B cell (primary cell): ENCODE measurements at regions not wholly inside any gene's neighbourhood (a gene's known extent, or its start where the extent isn't known, plus 50 kb on each side); places are given as distances from the start of the nearest gene placed in this dataset.
A peak's percentile ranks its signal among the peaks of the same experiment; 100 is the strongest.

Source experiments
- ATAC-seq: fragments of 200-7000 bp; cut with Tn5 transposase; one replicate; pipeline ENCODE4 v1.10.0; 2021; ENCODE audit warnings: low read depth, mild to moderate bottlenecking, moderate number of reproducible peaks, moderate library complexity
- CTCF ChIA-PET: fragments of 350-600 bp; sonication (Branson Sonifier 250); formaldehyde crosslinking; loops from one replicate; lab custom pipeline; 2021; ENCODE audit warnings: antibody characterized with exemption, inconsistent platforms; lab: Charles Lee
- POLR2A ChIA-PET: fragments of 350-600 bp; sonication (Branson Sonifier 250); formaldehyde crosslinking; loops from one replicate; lab custom pipeline; 2021; ENCODE audit warnings: antibody characterized with exemption; lab: Charles Lee
- DNase-seq: peaks from one replicate; pipeline ENCODE4 v3.0.0; 2013
- H2AFZ ChIP-seq: 2 replicates; pipeline ENCODE4 v1.6.1; 2012; ENCODE audit warnings: mild to moderate bottlenecking, low read depth, low read length; ENCODE audit not compliant: insufficient read depth, poor library complexity, severe bottlenecking
- H3K27ac ChIP-seq, 2 donors: 1 replicate in 1 of 2; 2 replicates in 1 of 2; pipeline ENCODE4 v1.5.1; 2012 to 2013; ENCODE audit warnings: low read length in 2 of 2, mild to moderate bottlenecking in 2 of 2, moderate library complexity in 1 of 2
- H3K27me3 ChIP-seq, 4 experiments: fragments of 200-600 bp in 1 of 4; sonication (generic) in 1 of 4; replicated peaks in 1 of 4; 1 replicate in 2 of 4; 2 replicates in 2 of 4; pipeline versions ENCODE4 v1.6.1 to v1.7.0; 2013 to 2016; ENCODE audit warnings: low read length in 3 of 4, mild to moderate bottlenecking in 2 of 4, mixed read lengths in 1 of 4, moderate library complexity in 1 of 4; ENCODE audit not compliant: insufficient read depth in 4 of 4, control insufficient read depth in 3 of 4; ENCODE audit errors: control extremely low read depth in 1 of 4
- H3K36me3 ChIP-seq, 2 experiments: replicated peaks in 1 of 2; 1 replicate in 1 of 2; 2 replicates in 1 of 2; pipeline versions ENCODE4 v1.6.1 to v1.7.1; 2013; ENCODE audit warnings: low read length in 1 of 2; ENCODE audit not compliant: insufficient read depth in 2 of 2, control insufficient read depth in 1 of 2; ENCODE audit errors: control extremely low read depth in 1 of 2, extremely low read depth in 1 of 2
- H3K4me1 ChIP-seq, 2 donors: fragments of 200-600 bp in 1 of 2; sonication (generic) in 1 of 2; 1 replicate in 1 of 2; 2 replicates in 1 of 2; pipeline versions ENCODE4 v1.5.1 to v1.6.1; 2013 to 2017; ENCODE audit warnings: low read length in 2 of 2; ENCODE audit not compliant: control insufficient read depth in 2 of 2, insufficient read depth in 2 of 2
- H3K4me2 ChIP-seq: replicated peaks from 2 replicates; pipeline ENCODE3; 2012; ENCODE audit warnings: mild to moderate bottlenecking, low read depth, low read length; ENCODE audit not compliant: poor library complexity, severe bottlenecking
- H3K4me3 ChIP-seq, 5 experiments: fragments of 200-600 bp in 1 of 5; sonication (generic) in 1 of 5; 1 replicate in 3 of 5; 2 replicates in 2 of 5; pipeline versions ENCODE4 v1.5.1 to v1.7.0; 2011 to 2016; ENCODE audit warnings: low read length in 4 of 5, mild to moderate bottlenecking in 4 of 5, low read depth in 2 of 5, control low read depth in 1 of 5, moderate library complexity in 1 of 5; ENCODE audit not compliant: insufficient read depth in 1 of 5; ENCODE audit errors: control extremely low read depth in 1 of 5, extremely low read depth in 1 of 5
- H3K79me2 ChIP-seq: fragments of 200-600 bp; sonication (generic); one replicate; pipeline ENCODE4 v1.6.0; 2016; ENCODE audit warnings: low read length; ENCODE audit not compliant: control insufficient read depth, insufficient read depth
- H3K9ac ChIP-seq: fragments of 200-600 bp; sonication (generic); 2 replicates; pipeline ENCODE4 v1.6.1; 2017; ENCODE audit warnings: mild to moderate bottlenecking, low read length, moderate library complexity
- H3K9me3 ChIP-seq, 3 donors: one replicate each; pipeline versions ENCODE4 v1.6.1 to v1.7.1; 2013; ENCODE audit warnings: low read length in 2 of 3; ENCODE audit not compliant: control insufficient read depth in 2 of 3, insufficient read depth in 1 of 3; ENCODE audit errors: control extremely low read depth in 1 of 3
- H4K20me1 ChIP-seq: 2 replicates; pipeline ENCODE4 v1.6.0; 2012; ENCODE audit warnings: mild to moderate bottlenecking, low read length; ENCODE audit not compliant: insufficient read depth, control insufficient read depth, poor library complexity, severe bottlenecking
- H3K27ac Mint-ChIP-seq: one replicate; pipeline ENCODE4 v1.8.0; 2021; ENCODE audit warnings: mixed read lengths
- H3K27me3 Mint-ChIP-seq: one replicate; pipeline ENCODE4 v1.8.0; 2021; ENCODE audit warnings: mixed read lengths
- H3K4me1 Mint-ChIP-seq: one replicate; pipeline ENCODE4 v1.8.0; 2021; ENCODE audit warnings: mixed read lengths
- H3K4me3 Mint-ChIP-seq: one replicate; pipeline ENCODE4 v1.8.0; 2021; ENCODE audit warnings: mixed read lengths
- H3K9me3 Mint-ChIP-seq: one replicate; pipeline ENCODE4 v1.8.0; 2022; ENCODE audit warnings: mixed read lengths; ENCODE audit not compliant: insufficient read depth
- CTCF ChIP-seq: fragments of 200-600 bp; IDR thresholded peaks from one replicate; pipeline ENCODE4 v1.8.0; 2022; ENCODE audit warnings: antibody characterized with exemption, mild to moderate bottlenecking
- EZH2 ChIP-seq: IDR thresholded peaks from 2 replicates; pipeline ENCODE4 v1.6.1; 2012; ENCODE audit warnings: borderline replicate concordance, low read depth, mild to moderate bottlenecking, moderate library complexity, low read length; ENCODE audit not compliant: insufficient read depth, poor library complexity, severe bottlenecking
- WGBS: methylation state at CpG from one replicate; pipeline ENCODE4 v1.1.5; 2013; ENCODE audit warnings: missing lambda C conversion rate; ENCODE audit not compliant: insufficient coverage; 5-methylcytosine and 5-hydroxymethylcytosine counted together
- intact Hi-C: fragments of 100-400 bp; cut with micrococcal nuclease; formaldehyde crosslinking; loops from one replicate; pipeline ENCODE4 v1.10.0; 2022

GRCh38 chr1:83694449-83694848, 304.5 kb downstream of the TTLL7 start:
- Histone ChIP-seq H3K27ac (no peak overlapping the region), H3K9me3 (peaks cover 0 to 4% (median 0%) of the 10 kb centered on the region in 3 donors), H3K79me2 (no peaks in the 10 kb centered on the region), H3K36me3 (no peaks in the 10 kb centered on the region), H3K4me2 (peak overlapping the region; percentile 73), H3K4me3 (no peak overlapping the region), H3K9ac (no peak overlapping the region), H3K27me3 (peaks cover 0 to 4% (median 0%) of the 10 kb centered on the region in 4 experiments), H4K20me1 (no peaks in the 10 kb centered on the region), H3K4me1 (peaks cover 18 to 39% of the 10 kb centered on the region in 2 donors), H2AFZ (no peak overlapping the region)
- ChIA-PET CTCF (interaction anchor here (1.0 kb wide), 1 partner anchor 16 kb away, joined by 3 read pairs; no protein-coding TSS in a partner anchor), POLR2A (no interaction called here)
- Mint-ChIP-seq H3K4me1 (peaks cover 51% of the 10 kb centered on the region), H3K4me3 (no peak overlapping the region), H3K27ac (no peak overlapping the region), H3K27me3 (peaks cover 4% of the 10 kb centered on the region), H3K9me3 (peaks cover 5% of the 10 kb centered on the region)
- TF ChIP-seq CTCF (no peak), EZH2 (no peak)
- no peak for ATAC-seq
- DNase-seq, result no peak
- intact Hi-C loops, result loop anchor here (5.0 kb wide), 1 partner anchor 68 kb away; no protein-coding TSS in a partner anchor

GRCh38 chr1:83693427-83694126, 305.4 kb downstream of the TTLL7 start:
- Histone ChIP-seq H3K79me2 (no peaks in the 10 kb centered on the region), H3K36me3 (no peaks in the 10 kb centered on the region), H3K27ac (peak overlapping the region in 1 of 2 donors; percentile 4), H3K9ac (peak overlapping the region; percentile 62), H3K4me3 (peak overlapping the region; percentile 30 to 68 (median 45)), H4K20me1 (no peaks in the 10 kb centered on the region), H2AFZ (peak overlapping the region; percentile 79), H3K4me2 (peak overlapping the region; percentile 73), H3K27me3 (peaks cover 0 to 4% (median 0%) of the 10 kb centered on the region in 4 experiments), H3K4me1 (peaks cover 18 to 39% of the 10 kb centered on the region in 2 donors), H3K9me3 (peaks cover 0 to 1% (median 0%) of the 10 kb centered on the region in 3 donors)
- H3K4me3 Mint-ChIP-seq, result peak overlapping the region; percentile 89
- intact Hi-C loops, result loop anchor here (5.0 kb wide), 1 partner anchor 69 kb away; no protein-coding TSS in a partner anchor
- POLR2A ChIA-PET, result no interaction called here
- ATAC-seq (no peak), DNase-seq (no peak)
- H3K27ac Mint-ChIP-seq, result no peak overlapping the region
- TF ChIP-seq EZH2 (no peak), CTCF (no peak)
- CTCF ChIA-PET, result interaction anchor here (1.0 kb wide), 1 partner anchor 15 kb away, joined by 3 read pairs; no protein-coding TSS in a partner anchor
- peaks cover 2% of the 10 kb centered on the region for H3K9me3 Mint-ChIP-seq
- peaks cover 51% of the 10 kb centered on the region for H3K4me1 Mint-ChIP-seq
- peaks cover 4% of the 10 kb centered on the region for H3K27me3 Mint-ChIP-seq
- 26% methylated on average over 2 of the region's 12 CpGs for WGBS
